ENCODE measurements at regions not wholly inside any gene's neighbourhood (a gene's known extent, or its start where the extent isn't known, plus 50 kb on each side); places are given as distances from the start of the nearest gene placed in this dataset.

DNA sequence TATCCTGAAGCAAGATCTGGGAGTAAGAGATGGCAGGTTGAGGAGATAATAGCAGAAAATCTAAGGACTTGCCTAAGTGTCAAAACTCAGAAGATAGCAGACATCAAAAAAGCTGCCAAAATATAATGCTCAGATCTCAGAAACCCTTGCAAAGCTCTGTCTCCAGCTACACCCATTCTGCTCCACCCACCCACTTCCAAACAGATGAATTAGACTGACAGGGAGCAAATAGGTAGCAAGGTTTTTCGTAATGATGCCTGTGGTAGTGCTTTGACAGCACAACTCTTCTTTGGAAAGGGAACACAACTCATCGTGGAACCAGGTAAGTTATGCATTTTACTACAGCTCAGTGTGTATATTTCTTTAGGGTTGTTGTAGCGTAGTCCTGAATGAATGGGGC, 132.6 kb downstream of the DAD1 start:
- H3K4me3 ChIP-seq (ENCODE audit: low read depth, low read length): no peak overlapping the region
- H3K36me3 ChIP-seq: no peaks in the 10 kb centered on the region
- H3K27me3 ChIP-seq (ENCODE audit: insufficient read depth, low read depth, severe bottlenecking): peaks cover 40% of the 10 kb centered on the region
- no peak overlapping the region for H3K27ac ChIP-seq
- no peak for DNase-seq
- no peaks in the 10 kb centered on the region for H3K9me3 ChIP-seq (ENCODE audit: severe bottlenecking)
- TF ChIP-seq, protein P1, sequence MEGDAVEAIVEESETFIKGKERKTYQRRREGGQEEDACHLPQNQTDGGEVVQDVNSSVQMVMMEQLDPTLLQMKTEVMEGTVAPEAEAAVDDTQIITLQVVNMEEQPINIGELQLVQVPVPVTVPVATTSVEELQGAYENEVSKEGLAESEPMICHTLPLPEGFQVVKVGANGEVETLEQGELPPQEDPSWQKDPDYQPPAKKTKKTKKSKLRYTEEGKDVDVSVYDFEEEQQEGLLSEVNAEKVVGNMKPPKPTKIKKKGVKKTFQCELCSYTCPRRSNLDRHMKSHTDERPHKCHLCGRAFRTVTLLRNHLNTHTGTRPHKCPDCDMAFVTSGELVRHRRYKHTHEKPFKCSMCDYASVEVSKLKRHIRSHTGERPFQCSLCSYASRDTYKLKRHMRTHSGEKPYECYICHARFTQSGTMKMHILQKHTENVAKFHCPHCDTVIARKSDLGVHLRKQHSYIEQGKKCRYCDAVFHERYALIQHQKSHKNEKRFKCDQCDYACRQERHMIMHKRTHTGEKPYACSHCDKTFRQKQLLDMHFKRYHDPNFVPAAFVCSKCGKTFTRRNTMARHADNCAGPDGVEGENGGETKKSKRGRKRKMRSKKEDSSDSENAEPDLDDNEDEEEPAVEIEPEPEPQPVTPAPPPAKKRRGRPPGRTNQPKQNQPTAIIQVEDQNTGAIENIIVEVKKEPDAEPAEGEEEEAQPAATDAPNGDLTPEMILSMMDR (IDR thresholded peaks at IDR 0.05; ENCODE audit: low read depth, low read length): no peak

DNA sequence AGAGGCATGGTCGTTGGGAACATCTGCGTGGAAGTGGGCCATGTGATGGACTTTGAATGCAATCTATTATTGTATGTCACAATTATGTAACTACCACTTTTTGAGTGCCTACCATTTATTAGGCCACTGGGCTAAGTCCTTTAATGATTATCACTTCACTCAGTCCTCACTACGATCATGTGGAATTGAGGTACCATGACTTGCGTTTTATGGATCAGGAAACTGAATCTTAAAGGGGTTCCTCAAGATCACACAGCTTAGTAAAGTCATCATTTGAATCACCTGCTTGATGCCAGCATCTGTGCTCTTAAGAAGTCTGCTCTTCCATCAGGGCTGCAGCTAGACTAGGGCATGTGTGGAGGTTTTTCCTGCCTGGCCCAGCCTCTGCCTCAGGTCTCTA, 136.7 kb downstream of the DAD1 start:
- no peak for DNase-seq
- Histone ChIP-seq H3K27me3 (ENCODE audit: insufficient read depth, low read depth, severe bottlenecking) (peaks cover 56% of the 10 kb centered on the region), H3K36me3 (no peaks in the 10 kb centered on the region), H3K9me3 (ENCODE audit: severe bottlenecking) (no peaks in the 10 kb centered on the region), H3K4me3 (ENCODE audit: low read depth, low read length) (no peak overlapping the region), H3K27ac (no peak overlapping the region)
- TF ChIP-seq, protein P1 (IDR thresholded peaks at IDR 0.05; ENCODE audit: low read depth, low read length): no peak

- Histone ChIP-seq H3K4me3 (ENCODE audit: low read depth, low read length) (no peak overlapping the region), H3K36me3 (no peaks in the 10 kb centered on the region), H3K27ac (no peak overlapping the region), H3K9me3 (ENCODE audit: severe bottlenecking) (no peaks in the 10 kb centered on the region), H3K27me3 (ENCODE audit: insufficient read depth, low read depth, severe bottlenecking) (peaks cover 54% of the 10 kb centered on the region)
- no peak for DNase-seq
- TF ChIP-seq, protein P1 (IDR thresholded peaks at IDR 0.05; ENCODE audit: low read depth, low read length): no peak
These were observed 138.8 kb downstream of the DAD1 start for GRCh38 chr14:22450266-22450665.

GRCh38 chr14:22449600-22449905, 139.5 kb downstream of the DAD1 start:
- TF ChIP-seq, protein P1 (IDR thresholded peaks at IDR 0.05; ENCODE audit: low read depth, low read length): no peak
- DNase-seq: no peak
- Histone ChIP-seq H3K27ac (no peak overlapping the region), H3K9me3 (ENCODE audit: severe bottlenecking) (no peaks in the 10 kb centered on the region), H3K4me3 (ENCODE audit: low read depth, low read length) (no peak overlapping the region), H3K27me3 (ENCODE audit: insufficient read depth, low read depth, severe bottlenecking) (peaks cover 52% of the 10 kb centered on the region), H3K36me3 (no peaks in the 10 kb centered on the region)

GRCh38 chr14:22448905-22449599, 140.0 kb downstream of the DAD1 start:
- TF ChIP-seq, protein P1 (IDR thresholded peaks at IDR 0.05; ENCODE audit: low read depth, low read length): no peak
- DNase-seq: no peak
- Histone ChIP-seq H3K27me3 (ENCODE audit: insufficient read depth, low read depth, severe bottlenecking) (peaks cover 52% of the 10 kb centered on the region), H3K9me3 (ENCODE audit: severe bottlenecking) (no peaks in the 10 kb centered on the region), H3K4me3 (ENCODE audit: low read depth, low read length) (no peak overlapping the region), H3K36me3 (no peaks in the 10 kb centered on the region), H3K27ac (no peak overlapping the region)
